CD4-positive, alpha-beta T cell treated with Interleukin-4 for 4 hours (primary cell): ENCODE measurements at regions not wholly inside any gene's neighbourhood (a gene's known extent, or its start where the extent isn't known, plus 50 kb on each side); places are given as distances from the start of the nearest gene placed in this dataset.
A peak's percentile ranks its signal among the peaks of the same experiment; 100 is the strongest.
"Not testable (repeated sequence)": the region's sequence is repeated elsewhere in the genome, so short reads cannot be mapped to it uniquely, and the experiment has no call there.

ENCODE experiments used
- DNase-seq: peaks from one replicate; pipeline ENCODE4 v3.0.0-alpha.2; 2020

- not testable (repeated sequence) for DNase-seq
Measured at GRCh38 chr22:38375784-38376183, 58.6 kb upstream of the CSNK1E start.

- not testable (repeated sequence) for DNase-seq
Measured at GRCh38 chr22:38375005-38375404, 57.8 kb upstream of the CSNK1E start.

GRCh38 chr22:38374433-38374831 lies 57.2 kb upstream of the CSNK1E start:
- DNase-seq: not testable (repeated sequence)

DNA sequence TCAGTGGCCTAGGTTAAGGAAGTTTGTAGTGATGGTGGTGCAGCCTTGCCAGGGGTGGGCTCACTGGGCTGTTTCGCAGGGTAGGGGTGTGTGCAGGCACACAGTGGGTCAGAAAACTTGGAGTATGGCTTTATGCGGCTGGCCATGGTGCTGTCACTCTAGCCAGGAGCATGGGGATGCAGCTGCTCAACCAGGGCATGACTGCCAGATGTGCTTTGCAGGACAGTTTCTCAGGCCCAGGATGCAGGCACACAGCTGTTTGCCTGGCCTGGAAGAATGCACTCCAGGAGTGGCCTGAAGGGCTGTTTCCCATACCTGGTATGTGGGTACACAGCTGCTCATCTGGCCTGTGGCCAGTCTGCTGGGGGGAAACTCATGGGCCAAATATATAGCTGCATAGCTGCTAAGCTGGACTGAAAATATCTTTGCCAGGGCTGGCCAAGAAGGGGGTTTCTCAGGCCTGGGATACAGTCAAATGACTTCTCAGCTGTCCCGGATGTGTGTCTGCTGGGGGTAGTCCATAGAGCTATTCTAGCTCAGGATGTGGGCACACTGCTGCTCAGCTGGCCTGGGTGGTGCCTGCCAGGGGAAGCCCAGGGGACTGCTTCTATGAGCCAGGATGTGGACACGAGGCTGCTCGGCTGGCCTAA lies 56.7 kb upstream of the CSNK1E start:
- DNase-seq: peak; percentile 25

- not testable (repeated sequence) for DNase-seq
Measured at GRCh38 chr22:38372665-38373064, 55.4 kb upstream of the CSNK1E start.

- not testable (repeated sequence) for DNase-seq
Measured at GRCh38 chr22:38370490-38370889, 53.3 kb upstream of the CSNK1E start.

GRCh38 chr22:38369132-38369531 lies 51.9 kb upstream of the CSNK1E start:
- peak; percentile 14 for DNase-seq
